Body of pancreas (tissue), 4 donors: ENCODE measurements at regions not wholly inside any gene's neighbourhood (a gene's known extent, or its start where the extent isn't known, plus 50 kb on each side); places are given as distances from the start of the nearest gene placed in this dataset.

Experiments used
- POLR2A ChIP-seq, 3 donors: fragments of 450-650 bp; IDR thresholded peaks; one replicate each; pipeline ENCODE4 v1.6.1; 2016; ENCODE audit warnings: antibody characterized with exemption in 3 of 3, mild to moderate bottlenecking in 2 of 3
- TF ChIP-seq, protein P1 (sequence below), 7 experiments: fragments of 450-650 bp in 4 of 7; fragments of 200-600 bp in 3 of 7; sonication (generic) in 3 of 7; IDR thresholded peaks; one replicate each; pipeline ENCODE4 v1.5.1; 2016 to 2019; ENCODE audit warnings: antibody characterized with exemption in 7 of 7

DNA sequence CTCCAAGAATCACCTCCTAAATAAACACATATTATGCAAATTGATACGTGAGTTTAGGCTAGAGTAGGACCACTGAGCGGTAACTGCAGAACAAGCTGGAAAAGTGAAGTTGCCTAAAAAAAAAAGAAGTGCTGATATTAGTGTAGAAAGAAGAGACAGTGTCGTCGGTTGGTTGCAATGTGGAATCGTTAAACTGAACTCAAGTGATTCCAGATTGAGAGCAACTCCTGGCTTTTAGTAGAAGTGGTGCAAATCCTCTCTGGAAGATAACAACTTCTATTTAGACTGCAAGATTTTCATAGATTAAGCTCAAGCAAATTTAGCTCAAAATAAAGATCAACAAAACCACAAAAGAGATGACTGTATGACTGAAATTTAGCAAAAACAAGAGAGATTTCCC lies 97.0 kb upstream of the PGR start:
- TF ChIP-seq, protein P1, sequence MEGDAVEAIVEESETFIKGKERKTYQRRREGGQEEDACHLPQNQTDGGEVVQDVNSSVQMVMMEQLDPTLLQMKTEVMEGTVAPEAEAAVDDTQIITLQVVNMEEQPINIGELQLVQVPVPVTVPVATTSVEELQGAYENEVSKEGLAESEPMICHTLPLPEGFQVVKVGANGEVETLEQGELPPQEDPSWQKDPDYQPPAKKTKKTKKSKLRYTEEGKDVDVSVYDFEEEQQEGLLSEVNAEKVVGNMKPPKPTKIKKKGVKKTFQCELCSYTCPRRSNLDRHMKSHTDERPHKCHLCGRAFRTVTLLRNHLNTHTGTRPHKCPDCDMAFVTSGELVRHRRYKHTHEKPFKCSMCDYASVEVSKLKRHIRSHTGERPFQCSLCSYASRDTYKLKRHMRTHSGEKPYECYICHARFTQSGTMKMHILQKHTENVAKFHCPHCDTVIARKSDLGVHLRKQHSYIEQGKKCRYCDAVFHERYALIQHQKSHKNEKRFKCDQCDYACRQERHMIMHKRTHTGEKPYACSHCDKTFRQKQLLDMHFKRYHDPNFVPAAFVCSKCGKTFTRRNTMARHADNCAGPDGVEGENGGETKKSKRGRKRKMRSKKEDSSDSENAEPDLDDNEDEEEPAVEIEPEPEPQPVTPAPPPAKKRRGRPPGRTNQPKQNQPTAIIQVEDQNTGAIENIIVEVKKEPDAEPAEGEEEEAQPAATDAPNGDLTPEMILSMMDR (IDR thresholded peaks at IDR 0.05), result no peak
- TF ChIP-seq POLR2A (IDR thresholded peaks at IDR 0.05), result no peak
